GM19467 (cell line): ENCODE measurements at regions not wholly inside any gene's neighbourhood (a gene's known extent, or its start where the extent isn't known, plus 50 kb on each side); places are given as distances from the start of the nearest gene placed in this dataset.
"Not testable (repeated sequence)": the region's sequence is repeated elsewhere in the genome, so short reads cannot be mapped to it uniquely, and the experiment has no call there.

ENCODE experiments used
- ATAC-seq: cut with Tn5 transposase; IDR thresholded peaks from one replicate; pipeline ENCODE4 v1.9.1; 2021; ENCODE audit warnings: mild to moderate bottlenecking, moderate library complexity; ENCODE audit not compliant: unreplicated experiment

GRCh38 chr1:148279002-148279542 is 127.0 kb upstream of the NBPF11 start:
- ATAC-seq = not testable (repeated sequence)

- not testable (repeated sequence) for ATAC-seq
These were observed 125.8 kb upstream of the NBPF11 start for GRCh38 chr1:148277865-148278279.

DNA sequence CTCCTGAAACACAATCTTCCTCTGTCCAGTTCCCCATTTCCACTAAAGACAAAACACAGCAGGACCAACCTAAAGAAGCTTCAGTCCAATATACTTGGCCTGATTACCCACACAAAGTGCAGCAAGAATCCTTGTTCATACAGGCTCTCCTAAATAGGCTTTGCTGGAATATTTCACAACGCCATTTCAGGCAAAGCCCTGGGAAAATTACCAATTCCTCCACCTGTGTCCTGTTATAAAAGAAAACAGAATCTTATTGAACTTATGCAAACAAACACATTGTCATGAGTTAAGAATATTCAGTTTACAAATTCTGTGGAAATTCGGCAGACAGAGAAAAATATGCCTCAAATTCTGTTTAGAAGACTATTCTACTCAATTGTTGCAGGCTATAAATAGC is 115.0 kb upstream of the NBPF11 start:
- not testable (repeated sequence) for ATAC-seq

DNA sequence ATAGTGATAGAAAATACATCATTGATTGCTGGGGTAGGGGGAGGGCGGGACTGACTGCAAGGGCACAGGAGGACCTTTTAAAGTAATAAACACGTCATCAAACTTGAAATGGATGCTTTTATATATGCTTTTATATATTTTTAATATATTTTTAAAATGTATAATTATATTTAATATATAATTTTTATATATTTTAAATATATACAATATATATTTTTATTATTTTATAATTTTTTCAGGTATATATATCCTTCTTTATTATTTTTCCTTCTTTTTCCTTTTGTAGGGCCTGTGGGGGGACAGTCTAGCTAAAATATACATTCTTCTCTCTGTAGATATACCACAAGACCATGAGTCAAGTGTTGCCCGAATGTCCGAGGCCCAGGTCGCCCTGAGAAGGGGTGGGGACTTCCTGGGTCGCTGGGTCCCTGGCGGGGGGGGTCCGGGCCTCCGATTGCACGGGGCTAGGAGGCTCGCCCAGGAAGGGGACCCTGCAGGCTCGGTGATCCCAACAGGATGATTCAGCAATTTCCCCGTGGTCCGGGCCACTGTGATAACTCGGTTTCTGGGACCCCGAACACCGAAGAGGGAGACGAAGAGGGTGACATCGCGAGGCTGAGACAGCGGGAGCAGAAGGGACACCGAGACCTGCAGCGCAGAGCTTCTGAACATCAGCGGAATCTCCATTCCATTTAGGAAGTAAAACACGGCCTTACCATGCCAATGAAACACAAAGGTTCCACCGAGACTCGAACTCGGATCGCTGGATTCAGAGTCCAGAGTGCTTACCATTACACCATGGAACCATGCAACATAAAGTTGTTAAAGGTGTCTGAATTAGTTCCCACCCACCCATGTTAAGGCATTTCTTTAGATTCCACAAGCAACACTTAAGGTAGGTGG is 112.5 kb upstream of the NBPF11 start:
- ATAC-seq = no peak

DNA sequence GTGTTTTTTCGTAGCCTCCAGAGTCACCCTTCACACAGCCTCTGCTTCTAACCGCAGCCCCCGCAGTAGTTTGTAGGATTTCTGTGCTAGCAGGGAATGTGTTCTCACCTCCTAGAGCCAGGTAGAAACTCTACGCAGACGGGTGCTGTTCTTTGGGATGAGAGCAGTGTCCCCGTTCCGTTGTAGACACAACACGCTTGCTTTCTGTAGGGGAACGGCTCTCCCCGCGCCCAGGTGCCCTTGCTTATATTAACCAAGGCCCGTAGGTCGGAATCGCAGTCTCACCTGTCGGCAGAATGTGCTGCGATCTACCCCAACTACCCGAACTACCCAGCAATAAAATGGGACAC is 111.8 kb upstream of the NBPF11 start:
- ATAC-seq = peak; percentile 30

DNA sequence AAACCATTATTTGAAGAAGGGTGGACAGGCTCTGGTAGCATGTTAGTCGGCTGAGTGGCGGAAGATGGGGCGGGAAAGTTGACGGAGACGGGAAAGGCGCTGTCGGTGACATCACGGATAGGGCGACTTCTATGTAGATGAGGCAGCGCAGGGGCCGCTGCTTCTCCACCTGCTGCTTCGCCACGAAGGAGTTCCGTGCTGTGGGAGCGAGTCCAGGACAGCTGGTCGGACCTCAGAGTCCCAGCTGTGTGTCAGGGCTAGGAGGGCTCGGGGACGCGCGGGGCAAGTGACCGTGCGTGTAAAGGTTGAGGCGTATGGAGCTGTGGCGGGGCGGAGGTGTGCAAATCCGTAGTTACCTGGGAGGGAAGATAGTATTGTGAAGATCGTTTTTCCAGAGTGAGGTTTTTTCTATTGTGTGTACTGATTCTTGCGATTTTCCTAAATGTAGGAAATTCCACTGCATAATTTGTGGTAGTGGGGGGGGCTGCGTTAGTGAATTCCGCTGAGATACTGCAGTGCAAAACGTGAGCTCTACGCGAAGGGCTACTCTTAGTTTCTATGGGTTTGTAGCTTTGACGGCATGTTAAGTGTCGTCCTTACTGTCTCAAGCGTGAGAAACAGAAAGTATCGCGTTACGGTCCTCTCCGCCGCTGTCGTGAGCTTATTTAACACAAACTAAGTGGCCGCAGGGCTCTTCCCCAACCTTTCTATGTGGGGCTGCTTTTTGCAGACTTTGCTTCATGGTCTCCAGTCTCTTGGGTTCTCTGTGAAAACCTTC is 111.2 kb upstream of the NBPF11 start:
- peak; percentile 59 for ATAC-seq

- ATAC-seq = not testable (repeated sequence)
These were observed 109.6 kb upstream of the NBPF11 start for GRCh38 chr1:148261684-148262083.

DNA sequence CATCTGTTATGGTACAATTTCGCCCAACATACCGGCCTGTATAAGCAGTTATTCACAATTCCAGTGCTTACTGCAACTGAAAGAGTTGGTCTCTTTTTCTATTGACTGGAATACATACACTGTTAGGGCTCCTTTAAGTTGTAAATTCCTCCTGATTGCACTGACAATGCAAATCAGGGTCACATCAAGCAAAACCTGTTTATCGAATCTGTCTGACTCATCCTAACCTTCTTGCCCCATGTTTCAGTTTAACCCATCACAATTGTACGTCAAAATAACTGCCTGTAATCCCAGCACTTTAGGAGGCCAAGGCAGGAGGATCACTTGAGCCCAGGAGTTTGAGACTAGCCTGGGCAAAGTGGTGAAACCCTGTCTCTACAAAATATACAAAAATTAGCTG is 105.8 kb upstream of the NBPF11 start:
- not testable (repeated sequence) for ATAC-seq

DNA sequence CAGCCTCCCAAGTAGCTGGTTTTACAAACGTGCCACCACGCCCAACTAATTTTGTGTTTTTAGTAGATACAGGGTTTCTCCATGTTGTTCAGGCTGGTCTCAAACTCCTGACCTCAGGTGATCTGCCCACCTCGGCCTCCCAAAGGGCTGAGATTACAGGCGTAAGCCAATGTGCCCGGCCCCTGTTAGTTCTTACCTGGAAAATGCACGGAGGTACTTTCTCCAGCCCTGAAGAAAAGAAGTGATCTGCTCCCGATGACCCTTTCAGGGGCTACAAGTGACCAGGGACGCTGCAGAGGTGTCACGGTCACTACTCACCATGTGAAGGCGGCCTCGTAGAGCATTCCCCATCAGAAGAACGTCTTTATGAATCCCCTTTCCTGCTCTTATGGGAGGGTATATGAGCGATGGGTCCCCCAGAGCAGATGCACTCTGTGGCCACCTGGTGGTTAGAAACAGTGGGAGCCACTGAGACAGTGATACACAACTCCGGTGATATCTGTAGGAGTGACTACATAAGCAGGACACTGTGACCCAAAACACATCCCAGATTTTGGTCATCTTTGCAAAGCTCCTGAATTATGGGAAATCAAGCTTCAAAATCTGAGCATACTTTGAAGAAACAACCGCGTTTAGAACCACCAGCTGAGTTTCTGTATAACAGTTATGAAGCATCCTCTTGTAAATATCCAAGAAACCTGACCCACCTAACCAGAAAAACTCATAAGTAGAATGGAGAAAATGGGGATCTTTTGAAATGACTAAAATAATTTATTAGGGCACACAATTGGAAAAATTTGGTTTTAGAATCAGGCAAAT is 102.7 kb upstream of the NBPF11 start:
- ATAC-seq = not testable (repeated sequence)

DNA sequence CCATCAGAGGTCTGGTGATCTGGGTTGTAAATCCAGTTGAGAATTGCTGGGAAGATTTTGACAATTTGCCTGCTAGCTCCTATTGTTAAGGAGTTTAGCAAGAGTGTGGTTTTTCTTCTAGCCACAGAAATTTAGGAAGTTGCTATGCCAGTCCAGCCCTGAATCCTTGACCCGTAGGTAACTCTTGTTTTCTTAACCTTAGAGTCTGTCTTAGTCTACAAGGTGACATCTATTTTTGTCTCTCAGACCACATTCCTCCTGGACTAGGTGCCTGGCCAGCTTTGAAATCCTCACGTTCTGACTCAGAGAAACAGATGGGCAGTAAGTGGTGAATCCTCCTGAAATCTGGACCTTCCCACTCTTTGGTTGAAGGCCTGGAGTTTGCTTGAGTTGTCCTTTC is 101.7 kb upstream of the NBPF11 start:
- not testable (repeated sequence) for ATAC-seq

DNA sequence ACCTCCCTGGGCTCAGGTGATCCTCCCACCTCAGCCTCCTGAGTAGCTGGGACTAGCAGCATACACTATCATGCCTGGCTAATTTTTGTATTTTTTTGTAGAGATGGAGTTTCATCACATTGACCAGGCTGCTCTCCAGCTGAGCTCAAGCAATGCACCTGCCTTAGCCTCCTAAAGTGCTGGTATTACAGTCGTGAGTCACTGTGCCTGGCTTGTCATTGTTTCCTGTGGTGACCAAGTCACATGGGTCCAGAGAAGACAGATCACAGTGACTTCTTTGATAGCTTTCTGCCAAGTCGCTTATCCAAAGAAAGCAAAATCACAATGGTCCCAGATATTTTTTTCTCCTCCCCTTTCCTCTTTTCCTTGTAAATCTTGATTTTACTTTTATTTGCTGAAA is 96.7 kb upstream of the NBPF11 start:
- ATAC-seq = not testable (repeated sequence)

DNA sequence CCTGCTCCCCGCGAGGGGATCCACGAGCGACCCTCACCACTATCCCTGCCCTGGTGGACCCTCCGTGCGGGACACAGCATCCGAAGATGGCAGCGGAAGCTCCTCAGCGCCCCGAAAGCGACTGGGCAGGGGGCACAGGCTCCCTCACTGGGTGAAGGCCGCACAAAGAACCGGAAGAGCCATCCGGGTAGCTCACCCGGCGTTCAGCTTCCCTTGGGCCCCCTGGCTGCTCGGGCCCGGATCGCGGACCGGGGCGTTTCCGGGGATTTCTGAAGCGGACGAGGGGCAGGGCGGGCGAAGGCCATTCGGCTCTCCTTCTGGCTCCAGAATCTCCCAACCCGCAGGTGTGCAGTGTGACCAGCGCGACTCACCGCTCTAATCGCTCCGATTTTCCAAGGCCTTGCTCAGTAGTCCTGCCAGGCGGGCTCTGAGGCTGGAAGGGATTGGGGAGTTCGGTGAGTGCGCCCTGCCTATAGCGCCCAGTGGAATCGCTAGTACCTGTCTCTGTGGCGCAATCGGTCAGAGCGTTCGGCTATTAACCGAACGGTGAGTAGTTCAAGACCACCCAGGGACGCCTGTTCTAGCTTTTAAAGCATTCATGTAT is 94.3 kb upstream of the NBPF11 start:
- ATAC-seq = not testable (repeated sequence)

DNA sequence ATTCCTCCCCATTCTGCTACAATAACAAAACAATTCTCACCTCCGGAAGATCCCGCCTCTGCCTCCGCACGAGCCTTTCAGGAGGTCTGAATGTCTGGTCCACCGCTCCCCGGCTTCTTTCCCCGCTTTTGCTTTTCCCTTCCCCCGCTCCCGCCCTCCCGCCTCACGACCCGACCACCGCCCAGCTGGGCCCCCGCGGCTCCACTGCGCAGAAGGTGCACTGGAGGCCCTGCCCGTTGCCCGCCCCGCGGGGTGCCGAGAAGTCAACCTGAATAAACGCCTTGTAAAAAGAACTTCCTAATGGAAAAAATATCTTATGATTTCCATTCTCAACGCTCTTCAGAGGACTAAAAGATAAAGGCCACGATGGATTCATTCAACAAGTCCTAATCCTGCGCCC is 93.8 kb upstream of the NBPF11 start:
- not testable (repeated sequence) for ATAC-seq

- not testable (repeated sequence) for ATAC-seq
These were observed 93.4 kb upstream of the NBPF11 start for GRCh38 chr1:148245443-148245842.

GRCh38 chr1:148233250-148233649 is 81.2 kb upstream of the NBPF11 start:
- not testable (repeated sequence) for ATAC-seq

DNA sequence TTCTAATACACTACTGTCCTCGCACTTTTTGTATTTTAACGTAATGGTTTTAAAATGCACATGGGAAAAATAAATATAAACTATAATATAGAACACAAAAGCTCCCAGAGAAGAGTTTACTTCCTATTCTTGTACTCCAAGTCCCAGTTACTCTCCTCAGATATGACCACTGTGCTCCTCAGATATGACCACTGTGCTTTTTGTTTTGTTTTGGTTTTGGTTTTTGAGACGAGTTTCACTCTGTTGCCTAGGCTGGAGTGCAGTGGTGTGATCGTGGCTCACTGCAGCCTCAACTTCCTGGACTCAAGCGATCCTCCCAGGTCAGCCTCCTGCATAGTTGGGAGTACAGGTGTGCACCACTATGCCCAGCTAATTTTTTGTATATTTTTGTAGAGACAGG is 76.8 kb upstream of the NBPF11 start:
- not testable (repeated sequence) for ATAC-seq

GRCh38 chr1:148222399-148223159 is 70.5 kb upstream of the NBPF11 start:
- ATAC-seq = not testable (repeated sequence)

GRCh38 chr1:148221593-148221992 is 69.5 kb upstream of the NBPF11 start:
- not testable (repeated sequence) for ATAC-seq

DNA sequence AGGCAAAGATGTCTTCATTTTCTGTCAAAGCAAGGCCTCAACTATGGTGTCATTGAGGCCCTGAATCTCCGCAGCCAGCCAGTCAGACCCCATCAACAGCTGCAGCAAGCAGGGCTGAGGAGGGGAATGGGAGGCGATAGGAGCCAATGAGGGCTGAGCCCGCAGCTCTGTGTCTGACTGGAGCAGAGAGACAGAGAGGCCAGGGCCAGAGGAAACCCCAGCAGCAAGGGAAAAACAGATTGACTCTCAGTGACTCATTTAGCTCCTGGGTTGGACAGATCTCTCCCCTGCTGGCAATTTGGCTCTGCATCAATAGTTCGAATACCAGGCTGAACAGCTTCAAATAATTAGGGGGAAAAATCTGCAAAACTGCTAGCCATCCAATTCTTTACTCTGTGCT is 67.1 kb upstream of the NBPF11 start:
- not testable (repeated sequence) for ATAC-seq

DNA sequence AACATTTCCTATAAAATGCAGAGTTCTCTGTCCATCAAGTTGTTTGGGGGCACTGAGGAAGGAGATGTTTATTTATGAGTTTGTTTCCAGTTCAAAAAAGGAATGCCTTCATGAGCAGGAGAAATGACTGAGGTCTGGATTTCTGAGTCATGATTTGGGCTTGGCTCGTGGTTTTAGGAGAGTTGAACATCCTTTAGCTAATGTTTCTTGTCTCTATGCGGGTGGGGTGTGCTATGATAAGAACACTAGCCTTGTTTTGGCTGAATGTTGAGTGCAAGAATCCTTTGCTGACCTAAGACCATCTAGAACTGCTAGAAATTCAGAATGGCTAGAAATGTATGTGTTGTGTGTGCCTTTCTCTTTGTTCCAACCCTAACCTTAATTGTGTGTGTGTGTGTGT is 59.1 kb upstream of the NBPF11 start:
- not testable (repeated sequence) for ATAC-seq
